ENCODE measurements at regions not wholly inside any gene's neighbourhood (a gene's known extent, or its start where the extent isn't known, plus 50 kb on each side); places are given as distances from the start of the nearest gene placed in this dataset.

- TF ChIP-seq FOSL1 (IDR thresholded peaks at IDR 0.05; ENCODE audit: low read depth) (no peak), CTCF (IDR thresholded peaks at IDR 0.05 in 2 of 3, conservative IDR thresholded peaks at IDR 0.05 in 1 of 3; ENCODE audit: borderline replicate concordance in 1 of 3, insufficient read depth in 1 of 3, low read depth in 2 of 3, low read length in 2 of 3) (no peak), RAD21 (IDR thresholded peaks at IDR 0.05; ENCODE audit: low read depth) (no peak), JUND (IDR thresholded peaks at IDR 0.05) (no peak), POLR2A (IDR thresholded peaks at IDR 0.05; ENCODE audit: borderline replicate concordance, extremely low read depth, insufficient read depth, insufficient read length) (no peak), EZH2 (IDR thresholded peaks at IDR 0.05) (no peak), ZFX (IDR thresholded peaks at IDR 0.05) (no peak), SIN3A (IDR thresholded peaks at IDR 0.05; ENCODE audit: low read depth) (no peak), ELF1 (IDR thresholded peaks at IDR 0.05; ENCODE audit: borderline replicate concordance, low read depth) (no peak), ZBTB33 (IDR thresholded peaks at IDR 0.05; ENCODE audit: extremely low read depth, insufficient replicate concordance, low read length) (no peak), EZH2phosphoT487 (IDR thresholded peaks at IDR 0.05; ENCODE audit: borderline replicate concordance) (no peak)
- TF ChIP-seq, protein P1, sequence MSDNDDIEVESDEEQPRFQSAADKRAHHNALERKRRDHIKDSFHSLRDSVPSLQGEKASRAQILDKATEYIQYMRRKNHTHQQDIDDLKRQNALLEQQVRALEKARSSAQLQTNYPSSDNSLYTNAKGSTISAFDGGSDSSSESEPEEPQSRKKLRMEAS (IDR thresholded peaks at IDR 0.05): no peak
Observed at GRCh38 chr10:44267007-44267406, 117.9 kb downstream of the CXCL12 start.

Measured in HCT116 (cell line).